K562 (cell line): ENCODE measurements at regions not wholly inside any gene's neighbourhood (a gene's known extent, or its start where the extent isn't known, plus 50 kb on each side); places are given as distances from the start of the nearest gene placed in this dataset.

Experiments used
- ATAC-seq: fragments of 200-7000 bp; cut with Tn5 transposase; 3 replicates; pipeline ENCODE4 v1.9.1; 2020; ENCODE audit warnings: moderate library complexity
- BruUV-seq: library from RNA; stranded (reverse); fragments of 400-500 nt; replicated peaks from 2 replicates; lab custom pipeline; 2021; lab: Mats Ljungman, UMichigan
- CTCF ChIA-PET: fragments of 300-600 bp; formaldehyde crosslinking; extraction: SDS; loops from one replicate; lab custom pipeline; 2021; ENCODE audit warnings: low intra/inter-chr PET ratio; lab: Yijun Ruan, JAX
- POLR2A ChIA-PET: fragments of 300-600, 350-650 bp; sonication (Branson Sonifier 250); formaldehyde crosslinking; extraction: SDS; loops from one replicate; lab custom pipeline; 2021; ENCODE audit warnings: antibody characterized with exemption, inconsistent platforms; lab: Yijun Ruan, JAX
- DNase-seq, 4 experiments: peaks; one replicate each; pipeline versions ENCODE4 v3.0.0 to v3.0.0-alpha.2; 2011 to 2018; ENCODE audit warnings: low spot score in 3 of 4, mixed read lengths in 3 of 4; ENCODE audit errors: extremely low read depth in 1 of 4
- FAIRE-seq: peaks from 2 replicates; lab custom pipeline; 2011; peaks lifted over from hg19 to GRCh38; lab: Jason Lieb, UNC
- H2AFZ ChIP-seq: 2 replicates; pipeline ENCODE4 v1.6.0; 2011; ENCODE audit warnings: low read depth, low read length, control low read depth, inconsistent platforms
- H3K27ac ChIP-seq: fragments of 200-600 bp; 3 replicates; pipeline ENCODE4 v1.8.0; 2011; ENCODE audit warnings: low read depth, mild to moderate bottlenecking, control low read depth, inconsistent platforms, low read length, moderate library complexity, mixed read lengths; ENCODE audit errors: extremely low read depth
- H3K27me3 ChIP-seq, 2 experiments: fragments of 300-600 bp in 1 of 2; 2 replicates in 1 of 2; 3 replicates in 1 of 2; pipeline versions ENCODE4 v1.6.0 to v1.8.0; 2011; ENCODE audit warnings: inconsistent platforms in 2 of 2, low read length in 2 of 2, mild to moderate bottlenecking in 1 of 2, mixed read lengths in 1 of 2, moderate library complexity in 1 of 2; ENCODE audit not compliant: control insufficient read depth in 2 of 2, insufficient read depth in 2 of 2
- H3K36me3 ChIP-seq: fragments of 300-600 bp; 3 replicates; pipeline ENCODE4 v1.8.0; 2011; ENCODE audit warnings: mild to moderate bottlenecking, low read length, inconsistent platforms; ENCODE audit not compliant: control insufficient read depth, insufficient read depth
- H3K4me1 ChIP-seq, 2 experiments: fragments of 200-600 bp in 1 of 2; replicated peaks in 1 of 2; 2 replicates in 1 of 2; 3 replicates in 1 of 2; pipeline versions ENCODE4 v1.5.1 to v1.8.0; 2011; ENCODE audit warnings: inconsistent platforms in 2 of 2, low read length in 2 of 2, mild to moderate bottlenecking in 1 of 2, mixed read lengths in 1 of 2, moderate library complexity in 1 of 2; ENCODE audit not compliant: control insufficient read depth in 2 of 2, insufficient read depth in 2 of 2
- H3K4me2 ChIP-seq: 2 replicates; pipeline ENCODE4 v1.6.1; 2011; ENCODE audit warnings: low read length, control low read depth, inconsistent platforms, mixed read lengths; ENCODE audit not compliant: insufficient read depth
- H3K4me3 ChIP-seq: fragments of 200-600 bp; sonication (generic), shearing (Covaris generic); 2 replicates; pipeline ENCODE4 v1.5.1; 2016; ENCODE audit warnings: control low read depth, inconsistent platforms
- H3K79me2 ChIP-seq: fragments of 200-600 bp; 3 replicates; pipeline ENCODE4 v1.8.0; 2011; ENCODE audit warnings: low read length, inconsistent platforms; ENCODE audit not compliant: control insufficient read depth, insufficient read depth
- H3K9ac ChIP-seq, 2 experiments: 2 replicates each; pipeline versions ENCODE4 v1.6.0 to v1.6.1; 2011; ENCODE audit warnings: low read depth in 2 of 2, low read length in 2 of 2, control low read depth in 1 of 2, inconsistent platforms in 1 of 2, mild to moderate bottlenecking in 1 of 2, mixed read lengths in 1 of 2; ENCODE audit not compliant: insufficient read depth in 1 of 2
- H3K9me1 ChIP-seq: one replicate; pipeline ENCODE4 v1.6.0; 2011; ENCODE audit warnings: inconsistent platforms, mild to moderate bottlenecking, low read length, moderate library complexity; ENCODE audit not compliant: control insufficient read depth, insufficient read depth
- H3K9me3 ChIP-seq: replicated peaks from 2 replicates; pipeline ENCODE4 v1.5.1; 2011; ENCODE audit warnings: low read depth, low read length, inconsistent platforms; ENCODE audit not compliant: control insufficient read depth, insufficient read depth
- H4K20me1 ChIP-seq: replicated peaks from 2 replicates; pipeline ENCODE4 v1.6.1; 2011; ENCODE audit warnings: low read length, inconsistent platforms, mixed read lengths; ENCODE audit not compliant: control insufficient read depth, insufficient read depth
- GABPB2 ChIP-seq: fragments of 250-450 bp; sonication (Bioruptor Pico); conservative IDR thresholded peaks from 2 replicates; pipeline ENCODE4 v1.5.1; 2021; ENCODE audit warnings: mild to moderate bottlenecking
- PBX2 ChIP-seq, 2 experiments: IDR thresholded peaks in 1 of 2; conservative IDR thresholded peaks in 1 of 2; 2 replicates each; pipeline ENCODE4 v1.6.1; 2016; ENCODE audit warnings: low read depth in 2 of 2, mild to moderate bottlenecking in 1 of 2, missing compliant biosample characterization in 1 of 2, missing genetic modification characterization in 1 of 2, moderate library complexity in 1 of 2
- SMARCC2 ChIP-seq: fragments of 450-650 bp; IDR thresholded peaks from 2 replicates; pipeline ENCODE4 v1.6.1; 2017; ENCODE audit warnings: antibody characterized with exemption, moderate library complexity, mild to moderate bottlenecking, low read depth
- SMARCE1 ChIP-seq: fragments of 450-650 bp; IDR thresholded peaks from 2 replicates; pipeline ENCODE4 v1.7.1; 2016; ENCODE audit warnings: mild to moderate bottlenecking
- TEAD4 ChIP-seq, 2 experiments: sonication (generic) in 1 of 2; formaldehyde crosslinking in 1 of 2; IDR thresholded peaks; 2 replicates each; pipeline versions ENCODE4 v1.6.1 to v1.8.0; 2012 to 2022; ENCODE audit warnings: borderline replicate concordance in 1 of 2, inconsistent platforms in 1 of 2, low read length in 1 of 2, mild to moderate bottlenecking in 1 of 2, missing genetic modification reagents in 1 of 2
- ZNF384 ChIP-seq: IDR thresholded peaks from 2 replicates; pipeline ENCODE4 v1.6.1; 2012; ENCODE audit warnings: low read depth, low read length, improper control_type of control experiment
- WGBS: fragments of 100-300 bp; shearing (Covaris generic); methylation state at CpG from one replicate; pipeline ENCODE4 v1.1.6; 2016; ENCODE audit warnings: low coverage, mixed read lengths; ENCODE audit not compliant: insufficient coverage; ENCODE audit errors: missing lambda C conversion rate; 5-methylcytosine and 5-hydroxymethylcytosine counted together
- in situ Hi-C: fragments of 300-500 bp; cut with MboI; formaldehyde crosslinking; loops from 4 replicates; pipeline ENCODE4 v1.15.0; 2018; ENCODE audit warnings: inconsistent platforms, mixed read lengths
- intact Hi-C: fragments of 100-400 bp; cut with micrococcal nuclease; formaldehyde crosslinking; loops from 2 replicates; pipeline ENCODE4 v1.14.2; 2022
- TF ChIP-seq, protein P1 (sequence below): fragments of 450-650 bp; IDR thresholded peaks from 2 replicates; pipeline ENCODE4 v1.6.1; 2016

DNA sequence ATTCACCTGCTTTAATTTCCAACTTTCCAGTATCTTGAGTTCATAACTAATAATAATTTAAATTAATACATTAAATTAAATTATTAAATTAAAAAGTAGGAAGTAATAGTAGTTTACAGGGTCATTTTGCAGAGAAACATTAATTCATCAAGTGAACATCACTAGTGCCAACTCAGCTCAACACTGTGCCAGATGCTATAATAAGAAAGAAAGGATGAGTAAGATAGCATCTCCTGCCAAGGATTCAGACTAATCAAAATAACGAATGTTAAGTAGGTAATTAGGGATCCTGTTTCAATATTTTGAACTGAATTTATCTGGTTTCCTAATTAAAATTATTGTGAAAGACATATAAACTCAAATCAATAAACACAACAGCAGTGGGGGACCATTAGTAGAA is 596.7 kb downstream of the SLC6A15 start:
- no peak overlapping the region for H3K4me2 ChIP-seq
- BruUV-seq = no TSS peak
- H3K79me2 ChIP-seq = no peaks in the 10 kb centered on the region
- no peak overlapping the region for H3K9ac ChIP-seq
- ChIA-PET POLR2A (no interaction called here), CTCF (no interaction called here)
- no peaks in the 10 kb centered on the region for H3K27me3 ChIP-seq
- H3K9me3 ChIP-seq = no peaks in the 10 kb centered on the region
- no peaks in the 10 kb centered on the region for H3K4me1 ChIP-seq
- TF ChIP-seq SMARCE1 (no peak), SMARCC2 (no peak), ZNF384 (no peak), TEAD4 (IDR thresholded peaks at IDR 0.05; ENCODE audit: low read length) (no peak), TEAD4 (CRISPR knock-in tag; IDR thresholded peaks at IDR 0.05; ENCODE audit: borderline replicate concordance) (no peak), GABPB2 (no peak), PBX2 (CRISPR knock-in tag; IDR thresholded peaks at IDR 0.05; ENCODE audit: low read depth) (no peak), PBX2 (tag; conservative IDR thresholded peaks at IDR 0.05; ENCODE audit: low read depth) (no peak)
- TF ChIP-seq, protein P1, sequence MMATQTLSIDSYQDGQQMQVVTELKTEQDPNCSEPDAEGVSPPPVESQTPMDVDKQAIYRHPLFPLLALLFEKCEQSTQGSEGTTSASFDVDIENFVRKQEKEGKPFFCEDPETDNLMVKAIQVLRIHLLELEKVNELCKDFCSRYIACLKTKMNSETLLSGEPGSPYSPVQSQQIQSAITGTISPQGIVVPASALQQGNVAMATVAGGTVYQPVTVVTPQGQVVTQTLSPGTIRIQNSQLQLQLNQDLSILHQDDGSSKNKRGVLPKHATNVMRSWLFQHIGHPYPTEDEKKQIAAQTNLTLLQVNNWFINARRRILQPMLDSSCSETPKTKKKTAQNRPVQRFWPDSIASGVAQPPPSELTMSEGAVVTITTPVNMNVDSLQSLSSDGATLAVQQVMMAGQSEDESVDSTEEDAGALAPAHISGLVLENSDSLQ = no peak
- FAIRE-seq (no peak), ATAC-seq (no peak), DNase-seq (no peak)
- no peak overlapping the region for H3K27ac ChIP-seq
- H3K36me3 ChIP-seq = no peaks in the 10 kb centered on the region
- no peaks in the 10 kb centered on the region for H4K20me1 ChIP-seq
- intact Hi-C loops (no loop called here), in situ Hi-C loops (no loop called here)
- WGBS = 0% methylated on average over 1 of the region's 1 CpG
- H3K4me3 ChIP-seq = no peak overlapping the region
- no peak overlapping the region for H2AFZ ChIP-seq
- H3K9me1 ChIP-seq = no peaks in the 10 kb centered on the region
